Body of pancreas (tissue), 4 donors: ENCODE measurements at regions not wholly inside any gene's neighbourhood (a gene's known extent, or its start where the extent isn't known, plus 50 kb on each side); places are given as distances from the start of the nearest gene placed in this dataset.
A peak's percentile ranks its signal among the peaks of the same experiment; 100 is the strongest.

Source experiments
- ATAC-seq: fragments of 150-250 bp; one replicate; pipeline ENCODE4 v1.9.1; 2016
- DNase-seq, 4 donors: peaks; one replicate each; pipeline ENCODE4 v3.0.0-alpha.2; 2019
- H3K27ac ChIP-seq, 4 donors: fragments of 200-600 bp; sonication (generic); 1 replicate in 3 of 4; 2 replicates in 1 of 4; pipeline versions ENCODE4 v1.5.1 to v1.6.1; 2016 to 2019; ENCODE audit warnings: mild to moderate bottlenecking in 1 of 4, mixed read lengths in 1 of 4, moderate library complexity in 1 of 4
- H3K27me3 ChIP-seq, 2 donors: fragments of 200-600 bp; sonication (generic); one replicate each; pipeline ENCODE4 v1.6.0; 2016; ENCODE audit warnings: mild to moderate bottlenecking in 1 of 2
- H3K36me3 ChIP-seq, 2 donors: fragments of 200-600 bp; sonication (generic); replicated peaks in 1 of 2; 2 replicates each; pipeline ENCODE4 v1.5.1; 2016; ENCODE audit warnings: low read depth in 2 of 2; ENCODE audit not compliant: insufficient read depth in 1 of 2
- H3K4me1 ChIP-seq: fragments of 200-600 bp; sonication (generic); one replicate; pipeline ENCODE4 v1.6.0; 2016
- H3K4me3 ChIP-seq, 2 donors: fragments of 200-600 bp; sonication (generic); 1 replicate in 1 of 2; 2 replicates in 1 of 2; pipeline ENCODE4 v1.5.1; 2016 to 2019
- H3K9me3 ChIP-seq, 3 donors: fragments of 200-600 bp; sonication (generic); 1 replicate in 2 of 3; 2 replicates in 1 of 3; pipeline ENCODE4 v1.5.1; 2016
- CTCF ChIP-seq, 7 experiments: fragments of 450-650 bp in 4 of 7; fragments of 200-600 bp in 3 of 7; sonication (generic) in 3 of 7; IDR thresholded peaks; one replicate each; pipeline ENCODE4 v1.5.1; 2016 to 2019; ENCODE audit warnings: antibody characterized with exemption in 7 of 7
- POLR2A ChIP-seq, 3 donors: fragments of 450-650 bp; IDR thresholded peaks; one replicate each; pipeline ENCODE4 v1.6.1; 2016; ENCODE audit warnings: antibody characterized with exemption in 3 of 3, mild to moderate bottlenecking in 2 of 3
- WGBS, 2 donors: methylation state at CpG; one replicate each; pipeline ENCODE4 v1.1.5; 2017; 5-methylcytosine and 5-hydroxymethylcytosine counted together
- intact Hi-C: fragments of 100-400 bp; cut with DNase I; formaldehyde crosslinking; loops from one replicate; pipeline ENCODE4 v1.15.1; 2023

DNA sequence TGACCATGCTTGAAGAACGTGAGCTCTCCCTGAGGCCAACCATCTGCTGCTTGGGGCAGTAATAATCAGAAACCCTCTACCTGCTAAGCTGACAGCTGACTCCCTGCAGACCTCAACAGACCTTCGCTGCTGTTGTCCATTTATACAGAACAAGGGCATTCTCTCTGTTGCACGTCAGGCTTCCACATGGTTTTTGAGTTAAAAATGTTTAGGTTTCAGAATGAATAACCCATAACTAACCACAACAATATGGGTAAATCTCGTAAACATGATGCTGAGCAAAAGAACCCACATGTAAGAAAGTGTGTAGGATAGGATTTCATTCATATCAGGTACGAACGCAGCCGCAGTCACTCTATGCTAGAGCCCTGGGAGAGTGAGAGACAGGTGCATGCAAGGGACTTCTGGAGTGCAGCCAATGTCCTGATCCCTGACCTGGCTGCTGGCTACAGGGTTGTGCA is 348.5 kb downstream of the MED10 start:
- DNase-seq: no peak
- Histone ChIP-seq H3K27me3 (no peaks in the 10 kb centered on the region), H3K4me1 (no peaks in the 10 kb centered on the region), H3K36me3 (no peaks in the 10 kb centered on the region), H3K4me3 (no peak overlapping the region), H3K9me3 (no peaks in the 10 kb centered on the region), H3K27ac (no peak overlapping the region)
- intact Hi-C loops: no loop called here
- TF ChIP-seq POLR2A (IDR thresholded peaks at IDR 0.05): no peak
- TF ChIP-seq CTCF (IDR thresholded peaks at IDR 0.05): no peak
- 53 to 58% methylated on average over 7 of the region's 7 CpGs for WGBS, 2 donors
- ATAC-seq: no peak

GRCh38 chr5:6026766-6027406 is 351.5 kb downstream of the MED10 start:
- TF ChIP-seq CTCF (IDR thresholded peaks at IDR 0.05) (no peak), POLR2A (IDR thresholded peaks at IDR 0.05) (no peak)
- DNase-seq: peak in 2 of 4 donors; percentile 13 to 26
- Histone ChIP-seq H3K9me3 (no peaks in the 10 kb centered on the region), H3K36me3 (no peaks in the 10 kb centered on the region), H3K4me3 (no peak overlapping the region), H3K27me3 (no peaks in the 10 kb centered on the region), H3K4me1 (no peaks in the 10 kb centered on the region), H3K27ac (no peak overlapping the region)
- no peak for ATAC-seq
- intact Hi-C loops: no loop called here
- 40 to 51% methylated on average over 5 of the region's 5 CpGs for WGBS, 2 donors

DNA sequence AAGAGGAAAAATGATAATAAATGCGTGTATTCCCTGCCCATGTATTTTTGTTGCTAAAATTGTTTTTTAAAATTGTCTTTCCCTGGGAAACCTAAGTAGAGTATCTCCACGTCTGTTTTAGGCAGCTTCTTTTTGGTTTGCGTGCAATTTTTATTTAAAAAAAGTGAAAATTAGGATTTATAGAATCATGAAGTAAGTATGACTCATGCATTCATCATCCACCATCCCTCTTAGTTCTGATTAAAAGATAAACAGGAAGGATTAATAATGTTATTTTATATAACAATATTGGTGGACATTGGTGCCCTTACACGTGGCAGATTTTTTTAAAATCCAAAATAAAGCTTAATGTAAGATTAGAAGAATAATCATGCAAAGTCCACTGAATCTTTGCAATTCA is 358.7 kb downstream of the MED10 start:
- no peak for TF ChIP-seq POLR2A (IDR thresholded peaks at IDR 0.05)
- no peak for TF ChIP-seq CTCF (IDR thresholded peaks at IDR 0.05)
- intact Hi-C loops: no loop called here
- Histone ChIP-seq H3K36me3 (no peaks in the 10 kb centered on the region), H3K27ac (no peak overlapping the region), H3K27me3 (no peaks in the 10 kb centered on the region), H3K4me1 (no peaks in the 10 kb centered on the region), H3K9me3 (no peaks in the 10 kb centered on the region), H3K4me3 (no peak overlapping the region)
- DNase-seq: no peak
- 28 to 36% methylated on average over 4 of the region's 4 CpGs for WGBS, 2 donors
- no peak for ATAC-seq

- DNase-seq (no peak), ATAC-seq (no peak)
- H3K4me3 ChIP-seq: no peak overlapping the region
- H3K27ac ChIP-seq: no peak overlapping the region
- intact Hi-C loops: no loop called here
- TF ChIP-seq CTCF (IDR thresholded peaks at IDR 0.05) (no peak), POLR2A (IDR thresholded peaks at IDR 0.05) (no peak)
- 49 to 53% methylated on average over 2 of the region's 2 CpGs for WGBS, 2 donors
- no peaks in the 10 kb centered on the region for H3K9me3 ChIP-seq
- H3K4me1 ChIP-seq: no peaks in the 10 kb centered on the region
- H3K36me3 ChIP-seq: no peaks in the 10 kb centered on the region
- H3K27me3 ChIP-seq: no peaks in the 10 kb centered on the region
Observed at GRCh38 chr5:6013506-6013905, 364.8 kb downstream of the MED10 start.

GRCh38 chr5:6011199-6011598 is 367.1 kb downstream of the MED10 start:
- TF ChIP-seq POLR2A (IDR thresholded peaks at IDR 0.05) (no peak), CTCF (IDR thresholded peaks at IDR 0.05) (no peak)
- DNase-seq (no peak), ATAC-seq (no peak)
- Histone ChIP-seq H3K36me3 (no peaks in the 10 kb centered on the region), H3K27ac (no peak overlapping the region), H3K27me3 (no peaks in the 10 kb centered on the region), H3K9me3 (no peaks in the 10 kb centered on the region), H3K4me3 (no peak overlapping the region), H3K4me1 (no peaks in the 10 kb centered on the region)
- 40 to 44% methylated on average over 1 of the region's 1 CpG for WGBS, 2 donors
- intact Hi-C loops: no loop called here
